GM11168 (cell line): ENCODE measurements at regions not wholly inside any gene's neighbourhood (a gene's known extent, or its start where the extent isn't known, plus 50 kb on each side); places are given as distances from the start of the nearest gene placed in this dataset.
"Not testable (repeated sequence)": the region's sequence is repeated elsewhere in the genome, so short reads cannot be mapped to it uniquely, and the experiment has no call there.

Source experiments
- in situ Hi-C: fragments of 300-500 bp; cut with MboI; formaldehyde crosslinking; loops from one replicate; pipeline ENCODE4 v1.12.0; 2022; ENCODE audit warnings: low sequenced_read_pairs; ENCODE audit not compliant: unreplicated experiment

- in situ Hi-C loops: no loop called here
These were observed 70.7 kb upstream of the IGLL5 start for GRCh38 chr22:22816766-22817410.

- in situ Hi-C loops: no loop called here
These were observed 70.0 kb upstream of the IGLL5 start for GRCh38 chr22:22817468-22818201.

GRCh38 chr22:22818202-22818538 lies 69.4 kb upstream of the IGLL5 start:
- in situ Hi-C loops: no loop called here

GRCh38 chr22:22818861-22819855 lies 68.5 kb upstream of the IGLL5 start:
- in situ Hi-C loops: no loop called here

- in situ Hi-C loops: no loop called here
These were observed 67.5 kb upstream of the IGLL5 start for GRCh38 chr22:22820076-22820475.

GRCh38 chr22:22820626-22821025 lies 67.0 kb upstream of the IGLL5 start:
- in situ Hi-C loops: no loop called here

GRCh38 chr22:22821340-22821739 lies 66.3 kb upstream of the IGLL5 start:
- in situ Hi-C loops: no loop called here

- in situ Hi-C loops: no loop called here
These were observed 65.5 kb upstream of the IGLL5 start for GRCh38 chr22:22822106-22822505.

- in situ Hi-C loops: not testable (repeated sequence)
These were observed 65.1 kb upstream of the IGLL5 start for GRCh38 chr22:22822553-22822952.

- in situ Hi-C loops: no loop called here
These were observed 64.3 kb upstream of the IGLL5 start for GRCh38 chr22:22823131-22823810.

- in situ Hi-C loops: no loop called here
These were observed 63.0 kb upstream of the IGLL5 start for GRCh38 chr22:22824340-22825212.

- in situ Hi-C loops: no loop called here
These were observed 62.4 kb upstream of the IGLL5 start for GRCh38 chr22:22825213-22825593.

GRCh38 chr22:22827187-22827939 lies 60.3 kb upstream of the IGLL5 start:
- in situ Hi-C loops: no loop called here

- in situ Hi-C loops: no loop called here
These were observed 57.4 kb upstream of the IGLL5 start for GRCh38 chr22:22830193-22830592.

- in situ Hi-C loops: no loop called here
These were observed 56.5 kb upstream of the IGLL5 start for GRCh38 chr22:22830957-22831688.

- in situ Hi-C loops: no loop called here
These were observed 54.6 kb upstream of the IGLL5 start for GRCh38 chr22:22833059-22833458.

- in situ Hi-C loops: no loop called here
These were observed 54.1 kb upstream of the IGLL5 start for GRCh38 chr22:22833488-22833887.

GRCh38 chr22:22834204-22834603 lies 53.4 kb upstream of the IGLL5 start:
- in situ Hi-C loops: no loop called here
